ENCODE measurements at regions not wholly inside any gene's neighbourhood (a gene's known extent, or its start where the extent isn't known, plus 50 kb on each side); places are given as distances from the start of the nearest gene placed in this dataset.

- ATAC-seq (no peak), FAIRE-seq (no peak), DNase-seq (ENCODE audit: extremely low read depth in 1 of 4, low spot score in 3 of 4) (no peak)
- no peak for TF ChIP-seq UBTF (IDR thresholded peaks at IDR 0.05; ENCODE audit: borderline replicate concordance in 1 of 2, low read depth in 2 of 2, low read length in 2 of 2)
- TF ChIP-seq POLR3A (IDR thresholded peaks at IDR 0.05; ENCODE audit: borderline replicate concordance, extremely low read depth, insufficient read depth, insufficient read length) = no peak
- TF ChIP-seq JUND (IDR thresholded peaks at IDR 0.05; ENCODE audit: borderline replicate concordance, low read depth, low read length) = no peak
- no peak for TF ChIP-seq JUND (tag; IDR thresholded peaks at IDR 0.05; ENCODE audit: borderline replicate concordance, low read depth, low read length)
- TF ChIP-seq, protein P1, sequence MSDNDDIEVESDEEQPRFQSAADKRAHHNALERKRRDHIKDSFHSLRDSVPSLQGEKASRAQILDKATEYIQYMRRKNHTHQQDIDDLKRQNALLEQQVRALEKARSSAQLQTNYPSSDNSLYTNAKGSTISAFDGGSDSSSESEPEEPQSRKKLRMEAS (CRISPR knock-in tag; IDR thresholded peaks at IDR 0.05) = no peak
- TF ChIP-seq ZNF277 (CRISPR knock-in tag; IDR thresholded peaks at IDR 0.05; ENCODE audit: borderline replicate concordance) = no peak
- no peak for TF ChIP-seq ZNF232 (CRISPR knock-in tag; IDR thresholded peaks at IDR 0.05)
- no peak for TF ChIP-seq E2F1 (CRISPR knock-in tag; IDR thresholded peaks at IDR 0.05)
- no peak for TF ChIP-seq ETV5 (CRISPR knock-in tag; IDR thresholded peaks at IDR 0.05; ENCODE audit: low read depth)
- TF ChIP-seq MITF (IDR thresholded peaks at IDR 0.05) = no peak
- ChIA-PET CTCF (ENCODE audit: low intra/inter-chr PET ratio) (no interaction called here), POLR2A (no interaction called here)
- Histone ChIP-seq H3K36me3 (ENCODE audit: control insufficient read depth, insufficient read depth, low read length) (no peaks in the 10 kb centered on the region), H2AFZ (ENCODE audit: low read depth, low read length) (no peak overlapping the region), H3K4me2 (ENCODE audit: insufficient read depth, low read length) (no peak overlapping the region), H4K20me1 (replicated peaks; ENCODE audit: control insufficient read depth, insufficient read depth, low read length) (no peaks in the 10 kb centered on the region), H3K4me1 (replicated peaks in 1 of 2; ENCODE audit: control insufficient read depth in 2 of 2, insufficient read depth in 2 of 2, low read length in 2 of 2) (no peaks in the 10 kb centered on the region), H3K9me3 (replicated peaks; ENCODE audit: control insufficient read depth, insufficient read depth, low read depth, low read length) (no peaks in the 10 kb centered on the region; the same call in 1 of the 2 replicates), H3K9ac (ENCODE audit: insufficient read depth in 1 of 2, low read depth in 2 of 2, low read length in 2 of 2) (no peak overlapping the region), H3K27ac (ENCODE audit: extremely low read depth, low read depth, low read length) (no peak overlapping the region), H3K9me1 (ENCODE audit: control insufficient read depth, insufficient read depth, low read length) (no peaks in the 10 kb centered on the region), H3K4me3 (no peak overlapping the region), H3K27me3 (ENCODE audit: control insufficient read depth in 2 of 2, insufficient read depth in 2 of 2, low read length in 2 of 2) (no peaks in the 10 kb centered on the region), H3K79me2 (ENCODE audit: control insufficient read depth, insufficient read depth, low read length) (no peaks in the 10 kb centered on the region)
- WGBS (ENCODE audit: insufficient coverage, low coverage, missing lambda C conversion rate) = 0% methylated on average over 1 of the region's 1 CpG
- in situ Hi-C loops (cut with MboI) = no loop called here
- BruUV-seq (replicated peaks) = no TSS peak
- intact Hi-C loops (cut with micrococcal nuclease) = no loop called here
Measured at GRCh38 chr5:87598460-87598859, 185.7 kb upstream of the CCNH start.

All from K562 (cell line).